K562 (cell line): ENCODE measurements at regions not wholly inside any gene's neighbourhood (a gene's known extent, or its start where the extent isn't known, plus 50 kb on each side); places are given as distances from the start of the nearest gene placed in this dataset.

Experiments
- ATAC-seq: fragments of 200-7000 bp; cut with Tn5 transposase; 3 replicates; pipeline ENCODE4 v1.9.1; 2020; ENCODE audit warnings: moderate library complexity
- BruUV-seq: library from RNA; stranded (reverse); fragments of 400-500 nt; replicated peaks from 2 replicates; lab custom pipeline; 2021; lab: Mats Ljungman, UMichigan
- CTCF ChIA-PET: fragments of 300-600 bp; formaldehyde crosslinking; extraction: SDS; loops from one replicate; lab custom pipeline; 2021; ENCODE audit warnings: low intra/inter-chr PET ratio; lab: Yijun Ruan, JAX
- POLR2A ChIA-PET: fragments of 300-600, 350-650 bp; sonication (Branson Sonifier 250); formaldehyde crosslinking; extraction: SDS; loops from one replicate; lab custom pipeline; 2021; ENCODE audit warnings: antibody characterized with exemption, inconsistent platforms; lab: Yijun Ruan, JAX
- DNase-seq, 4 experiments: peaks; one replicate each; pipeline versions ENCODE4 v3.0.0 to v3.0.0-alpha.2; 2011 to 2018; ENCODE audit warnings: low spot score in 3 of 4, mixed read lengths in 3 of 4; ENCODE audit errors: extremely low read depth in 1 of 4
- FAIRE-seq: peaks from 2 replicates; lab custom pipeline; 2011; peaks lifted over from hg19 to GRCh38; lab: Jason Lieb, UNC
- H2AFZ ChIP-seq: 2 replicates; pipeline ENCODE4 v1.6.0; 2011; ENCODE audit warnings: low read depth, low read length, control low read depth, inconsistent platforms
- H3K27ac ChIP-seq: fragments of 200-600 bp; 3 replicates; pipeline ENCODE4 v1.8.0; 2011; ENCODE audit warnings: low read depth, mild to moderate bottlenecking, control low read depth, inconsistent platforms, low read length, moderate library complexity, mixed read lengths; ENCODE audit errors: extremely low read depth
- H3K27me3 ChIP-seq, 2 experiments: fragments of 300-600 bp in 1 of 2; 2 replicates in 1 of 2; 3 replicates in 1 of 2; pipeline versions ENCODE4 v1.6.0 to v1.8.0; 2011; ENCODE audit warnings: inconsistent platforms in 2 of 2, low read length in 2 of 2, mild to moderate bottlenecking in 1 of 2, mixed read lengths in 1 of 2, moderate library complexity in 1 of 2; ENCODE audit not compliant: control insufficient read depth in 2 of 2, insufficient read depth in 2 of 2
- H3K36me3 ChIP-seq: fragments of 300-600 bp; 3 replicates; pipeline ENCODE4 v1.8.0; 2011; ENCODE audit warnings: mild to moderate bottlenecking, low read length, inconsistent platforms; ENCODE audit not compliant: control insufficient read depth, insufficient read depth
- H3K4me1 ChIP-seq, 2 experiments: fragments of 200-600 bp in 1 of 2; replicated peaks in 1 of 2; 2 replicates in 1 of 2; 3 replicates in 1 of 2; pipeline versions ENCODE4 v1.5.1 to v1.8.0; 2011; ENCODE audit warnings: inconsistent platforms in 2 of 2, low read length in 2 of 2, mild to moderate bottlenecking in 1 of 2, mixed read lengths in 1 of 2, moderate library complexity in 1 of 2; ENCODE audit not compliant: control insufficient read depth in 2 of 2, insufficient read depth in 2 of 2
- H3K4me2 ChIP-seq: 2 replicates; pipeline ENCODE4 v1.6.1; 2011; ENCODE audit warnings: low read length, control low read depth, inconsistent platforms, mixed read lengths; ENCODE audit not compliant: insufficient read depth
- H3K4me3 ChIP-seq: fragments of 200-600 bp; sonication (generic), shearing (Covaris generic); 2 replicates; pipeline ENCODE4 v1.5.1; 2016; ENCODE audit warnings: control low read depth, inconsistent platforms
- H3K79me2 ChIP-seq: fragments of 200-600 bp; 3 replicates; pipeline ENCODE4 v1.8.0; 2011; ENCODE audit warnings: low read length, inconsistent platforms; ENCODE audit not compliant: control insufficient read depth, insufficient read depth
- H3K9ac ChIP-seq, 2 experiments: 2 replicates each; pipeline versions ENCODE4 v1.6.0 to v1.6.1; 2011; ENCODE audit warnings: low read depth in 2 of 2, low read length in 2 of 2, control low read depth in 1 of 2, inconsistent platforms in 1 of 2, mild to moderate bottlenecking in 1 of 2, mixed read lengths in 1 of 2; ENCODE audit not compliant: insufficient read depth in 1 of 2
- H3K9me1 ChIP-seq: one replicate; pipeline ENCODE4 v1.6.0; 2011; ENCODE audit warnings: inconsistent platforms, mild to moderate bottlenecking, low read length, moderate library complexity; ENCODE audit not compliant: control insufficient read depth, insufficient read depth
- H3K9me3 ChIP-seq: replicated peaks from 2 replicates; pipeline ENCODE4 v1.5.1; 2011; ENCODE audit warnings: low read depth, low read length, inconsistent platforms; ENCODE audit not compliant: control insufficient read depth, insufficient read depth
- H4K20me1 ChIP-seq: replicated peaks from 2 replicates; pipeline ENCODE4 v1.6.1; 2011; ENCODE audit warnings: low read length, inconsistent platforms, mixed read lengths; ENCODE audit not compliant: control insufficient read depth, insufficient read depth
- LEF1 ChIP-seq: fragments of 450-650 bp; IDR thresholded peaks from 2 replicates; pipeline ENCODE4 v1.6.1; 2016; ENCODE audit warnings: mild to moderate bottlenecking
- MAZ ChIP-seq, 2 experiments: fragments of 450-650 bp in 1 of 2; sonication (generic) in 1 of 2; formaldehyde crosslinking; IDR thresholded peaks in 1 of 2; conservative IDR thresholded peaks in 1 of 2; 2 replicates each; pipeline versions ENCODE4 v1.4.0 to v1.5.0; 2020; ENCODE audit warnings: mild to moderate bottlenecking in 1 of 2, missing genetic modification reagents in 1 of 2
- MNT ChIP-seq, 2 experiments: fragments of 450-650 bp; conservative IDR thresholded peaks; 2 replicates each; pipeline ENCODE4 v1.6.1; 2017; ENCODE audit warnings: mild to moderate bottlenecking in 2 of 2, moderate library complexity in 2 of 2
- ZNF263 ChIP-seq: sonication (generic); formaldehyde crosslinking; IDR thresholded peaks from 2 replicates; pipeline ENCODE4 v1.8.0; 2022; ENCODE audit warnings: mild to moderate bottlenecking, missing genetic modification reagents, borderline replicate concordance
- ZNF589 ChIP-seq: fragments of 200-800 bp; sonication (Bioruptor generic); IDR thresholded peaks from 2 replicates; pipeline ENCODE4 v1.6.1; 2016; ENCODE audit warnings: low read depth, missing genetic modification characterization, missing compliant biosample characterization
- ZNF77 ChIP-seq: fragments of 250-450 bp; sonication (Bioruptor Pico); IDR thresholded peaks from 2 replicates; pipeline ENCODE4 v1.5.0; 2020
- WGBS: fragments of 100-300 bp; shearing (Covaris generic); methylation state at CpG from one replicate; pipeline ENCODE4 v1.1.6; 2016; ENCODE audit warnings: low coverage, mixed read lengths; ENCODE audit not compliant: insufficient coverage; ENCODE audit errors: missing lambda C conversion rate; 5-methylcytosine and 5-hydroxymethylcytosine counted together
- in situ Hi-C: fragments of 300-500 bp; cut with MboI; formaldehyde crosslinking; loops from 4 replicates; pipeline ENCODE4 v1.15.0; 2018; ENCODE audit warnings: inconsistent platforms, mixed read lengths
- intact Hi-C: fragments of 100-400 bp; cut with micrococcal nuclease; formaldehyde crosslinking; loops from 2 replicates; pipeline ENCODE4 v1.14.2; 2022
- TF ChIP-seq, protein P1 (sequence below): fragments of 250-450 bp; sonication (Bioruptor Pico); IDR thresholded peaks from 2 replicates; pipeline ENCODE4 v1.5.0; 2020; ENCODE audit warnings: mild to moderate bottlenecking, borderline replicate concordance

GRCh38 chr7:136173874-136174273 lies 196.7 kb upstream of the MTPN start:
- Histone ChIP-seq H3K4me3 (no peak overlapping the region), H3K27me3 (no peaks in the 10 kb centered on the region), H3K9me3 (no peaks in the 10 kb centered on the region), H3K27ac (peak overlapping the region; percentile 43; the same call in 1 of the 3 replicates), H4K20me1 (no peaks in the 10 kb centered on the region), H3K4me2 (no peak overlapping the region), H2AFZ (peak overlapping the region; percentile 58), H3K36me3 (peaks cover 8% of the 10 kb centered on the region; the same call in 1 of the 3 replicates), H3K9me1 (no peaks in the 10 kb centered on the region), H3K79me2 (no peaks in the 10 kb centered on the region; the same call in 2 of the 3 replicates), H3K9ac (no peak overlapping the region), H3K4me1 (peaks cover 0 to 16% of the 10 kb centered on the region in 2 experiments; a peak in 4 of 5 replicates)
- ATAC-seq (peak; percentile 74), DNase-seq (peak in 1 of 4 experiments; percentile 52), FAIRE-seq (no peak)
- 5% methylated on average over 5 of the region's 5 CpGs for WGBS
- no TSS peak for BruUV-seq
- in situ Hi-C loops (no loop called here), intact Hi-C loops (no loop called here)
- ChIA-PET POLR2A (interaction anchor here (0.6 to 1.8 kb wide), 4 partner anchors 9 to 451 kb away, joined by 3 to 6 read pairs (median 4); no protein-coding TSS in a partner anchor), CTCF (no interaction called here)
- TF ChIP-seq ZNF263 (no peak), MAZ (CRISPR knock-in tag; conservative IDR thresholded peaks at IDR 0.05 in 1 of 2, IDR thresholded peaks at IDR 0.05 in 1 of 2) (peak in 1 of 2 experiments; percentile 15; a peak in 1 of 4 replicates), ZNF77 (CRISPR knock-in tag) (no peak), LEF1 (0 out of 2 replicates have a peak, but pooled peaks have one; percentile 31), MNT (conservative IDR thresholded peaks at IDR 0.05) (0 out of 4 replicates have a peak, but pooled peaks of 1 of the 2 experiments have one; percentile 20), ZNF589 (CRISPR knock-in tag) (peak; percentile 42; the same call in 1 of the 2 replicates)
- TF ChIP-seq, protein P1, sequence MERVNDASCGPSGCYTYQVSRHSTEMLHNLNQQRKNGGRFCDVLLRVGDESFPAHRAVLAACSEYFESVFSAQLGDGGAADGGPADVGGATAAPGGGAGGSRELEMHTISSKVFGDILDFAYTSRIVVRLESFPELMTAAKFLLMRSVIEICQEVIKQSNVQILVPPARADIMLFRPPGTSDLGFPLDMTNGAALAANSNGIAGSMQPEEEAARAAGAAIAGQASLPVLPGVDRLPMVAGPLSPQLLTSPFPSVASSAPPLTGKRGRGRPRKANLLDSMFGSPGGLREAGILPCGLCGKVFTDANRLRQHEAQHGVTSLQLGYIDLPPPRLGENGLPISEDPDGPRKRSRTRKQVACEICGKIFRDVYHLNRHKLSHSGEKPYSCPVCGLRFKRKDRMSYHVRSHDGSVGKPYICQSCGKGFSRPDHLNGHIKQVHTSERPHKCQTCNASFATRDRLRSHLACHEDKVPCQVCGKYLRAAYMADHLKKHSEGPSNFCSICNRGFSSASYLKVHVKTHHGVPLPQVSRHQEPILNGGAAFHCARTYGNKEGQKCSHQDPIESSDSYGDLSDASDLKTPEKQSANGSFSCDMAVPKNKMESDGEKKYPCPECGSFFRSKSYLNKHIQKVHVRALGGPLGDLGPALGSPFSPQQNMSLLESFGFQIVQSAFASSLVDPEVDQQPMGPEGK (CRISPR knock-in tag): no peak
